AG09319 (cell line): ENCODE measurements at regions not wholly inside any gene's neighbourhood (a gene's known extent, or its start where the extent isn't known, plus 50 kb on each side); places are given as distances from the start of the nearest gene placed in this dataset.
"Not testable (repeated sequence)": the region's sequence is repeated elsewhere in the genome, so short reads cannot be mapped to it uniquely, and the experiment has no call there.

Experiments used
- DNase-seq: peaks from one replicate; pipeline ENCODE4 v3.0.0-alpha.2; 2010; ENCODE audit warnings: low read depth; ENCODE audit errors: extremely low read depth
- TF ChIP-seq, protein P1 (sequence below): IDR thresholded peaks from 2 replicates; pipeline ENCODE4 v1.5.1; 2011; ENCODE audit warnings: low read depth, mild to moderate bottlenecking, inconsistent platforms, low read length, moderate library complexity

DNA sequence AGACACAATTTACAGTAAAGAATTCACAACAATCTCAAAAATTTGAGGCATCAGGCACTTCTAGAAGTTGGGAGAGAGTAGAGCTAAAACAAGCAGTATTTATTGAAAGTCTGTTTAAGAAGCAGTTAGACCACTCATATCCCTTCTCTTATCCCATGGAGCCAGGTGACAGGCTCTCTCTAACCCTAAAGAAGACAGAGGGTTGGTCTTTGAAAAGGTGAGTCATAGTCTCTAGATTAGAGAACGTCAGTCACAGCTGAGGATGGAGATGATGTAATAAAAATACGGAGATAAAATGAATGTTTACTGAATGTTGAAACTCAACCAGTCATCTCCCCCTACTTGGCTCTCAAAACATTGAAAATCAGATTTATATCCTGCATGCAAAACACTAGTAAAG is 223.8 kb downstream of the CHIC2 start:
- TF ChIP-seq, protein P1, sequence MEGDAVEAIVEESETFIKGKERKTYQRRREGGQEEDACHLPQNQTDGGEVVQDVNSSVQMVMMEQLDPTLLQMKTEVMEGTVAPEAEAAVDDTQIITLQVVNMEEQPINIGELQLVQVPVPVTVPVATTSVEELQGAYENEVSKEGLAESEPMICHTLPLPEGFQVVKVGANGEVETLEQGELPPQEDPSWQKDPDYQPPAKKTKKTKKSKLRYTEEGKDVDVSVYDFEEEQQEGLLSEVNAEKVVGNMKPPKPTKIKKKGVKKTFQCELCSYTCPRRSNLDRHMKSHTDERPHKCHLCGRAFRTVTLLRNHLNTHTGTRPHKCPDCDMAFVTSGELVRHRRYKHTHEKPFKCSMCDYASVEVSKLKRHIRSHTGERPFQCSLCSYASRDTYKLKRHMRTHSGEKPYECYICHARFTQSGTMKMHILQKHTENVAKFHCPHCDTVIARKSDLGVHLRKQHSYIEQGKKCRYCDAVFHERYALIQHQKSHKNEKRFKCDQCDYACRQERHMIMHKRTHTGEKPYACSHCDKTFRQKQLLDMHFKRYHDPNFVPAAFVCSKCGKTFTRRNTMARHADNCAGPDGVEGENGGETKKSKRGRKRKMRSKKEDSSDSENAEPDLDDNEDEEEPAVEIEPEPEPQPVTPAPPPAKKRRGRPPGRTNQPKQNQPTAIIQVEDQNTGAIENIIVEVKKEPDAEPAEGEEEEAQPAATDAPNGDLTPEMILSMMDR = no peak
- no peak for DNase-seq

DNA sequence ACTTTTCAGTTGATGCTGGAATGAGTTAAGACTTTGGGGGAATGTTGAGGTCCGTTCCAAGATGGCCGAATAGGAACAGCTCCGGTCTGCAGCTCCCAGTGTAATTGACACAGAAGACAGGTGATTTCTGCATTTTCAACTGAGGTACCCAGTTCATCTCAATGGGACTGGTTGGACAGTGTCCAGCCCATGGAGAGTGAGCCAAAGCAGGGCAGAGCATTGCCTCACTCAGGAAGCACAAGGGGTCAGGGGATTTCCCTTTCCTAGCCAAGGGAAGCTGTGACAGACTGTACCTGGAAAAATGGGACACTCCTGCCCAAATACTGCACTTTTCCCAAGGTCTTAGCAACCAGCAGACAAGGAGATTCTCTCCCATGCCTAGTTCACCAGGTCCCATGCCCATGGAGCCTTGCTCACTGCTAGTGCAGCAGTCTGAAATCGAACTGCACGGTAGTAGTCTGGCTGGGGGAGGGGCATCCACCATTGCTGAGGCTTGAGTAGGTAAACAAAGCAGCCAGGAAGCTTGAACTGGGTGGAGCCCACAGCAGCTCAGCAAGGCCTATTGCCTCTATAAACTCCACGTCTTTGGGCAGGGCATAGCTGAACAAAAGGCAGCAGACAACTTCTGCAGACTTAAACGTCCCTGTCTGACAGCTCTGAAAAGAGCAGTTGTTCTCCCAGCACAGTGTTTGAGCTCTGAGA is 231.0 kb downstream of the CHIC2 start:
- not testable (repeated sequence) for DNase-seq

DNA sequence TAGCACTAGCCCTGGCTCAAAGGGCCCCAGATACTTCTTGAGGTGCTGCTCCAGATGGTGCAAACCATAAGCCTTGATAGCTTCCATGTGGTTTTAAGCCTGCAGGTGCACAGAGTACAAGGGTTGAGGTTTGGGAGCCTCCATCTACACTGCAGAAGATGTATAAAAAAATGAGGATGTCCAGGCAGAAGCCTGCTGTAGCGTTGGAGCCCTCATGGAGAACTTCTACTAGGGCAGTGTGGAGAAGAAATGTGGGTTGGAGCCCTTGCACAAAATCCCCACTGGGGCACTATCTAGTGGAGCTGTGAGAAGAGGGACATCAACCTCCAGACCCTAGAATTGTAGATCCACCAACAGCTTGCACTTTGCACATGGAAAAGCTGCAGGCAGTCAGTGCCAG is 231.9 kb downstream of the CHIC2 start:
- DNase-seq = no peak
- TF ChIP-seq, protein P1 = no peak

DNA sequence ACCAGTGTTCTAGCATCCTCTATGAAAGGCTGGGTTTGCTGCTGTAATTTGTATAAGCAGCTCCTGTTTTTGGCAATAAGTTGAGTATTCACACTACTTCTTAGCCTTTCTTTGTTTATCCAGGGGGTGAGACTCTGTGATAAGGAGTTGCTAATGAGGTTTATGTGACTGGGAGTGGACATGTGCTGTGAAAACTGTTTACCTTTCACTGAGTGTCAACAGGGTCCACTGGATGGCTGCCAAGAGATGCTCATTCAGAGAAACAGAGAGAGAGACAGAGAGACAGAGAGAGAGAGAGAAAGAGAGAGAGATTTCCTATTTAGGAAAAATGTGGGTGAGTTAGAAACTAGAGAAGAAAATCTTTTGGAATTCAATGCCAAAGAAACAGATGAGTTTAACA is 233.9 kb downstream of the CHIC2 start:
- no peak for DNase-seq
- TF ChIP-seq, protein P1 = no peak

DNA sequence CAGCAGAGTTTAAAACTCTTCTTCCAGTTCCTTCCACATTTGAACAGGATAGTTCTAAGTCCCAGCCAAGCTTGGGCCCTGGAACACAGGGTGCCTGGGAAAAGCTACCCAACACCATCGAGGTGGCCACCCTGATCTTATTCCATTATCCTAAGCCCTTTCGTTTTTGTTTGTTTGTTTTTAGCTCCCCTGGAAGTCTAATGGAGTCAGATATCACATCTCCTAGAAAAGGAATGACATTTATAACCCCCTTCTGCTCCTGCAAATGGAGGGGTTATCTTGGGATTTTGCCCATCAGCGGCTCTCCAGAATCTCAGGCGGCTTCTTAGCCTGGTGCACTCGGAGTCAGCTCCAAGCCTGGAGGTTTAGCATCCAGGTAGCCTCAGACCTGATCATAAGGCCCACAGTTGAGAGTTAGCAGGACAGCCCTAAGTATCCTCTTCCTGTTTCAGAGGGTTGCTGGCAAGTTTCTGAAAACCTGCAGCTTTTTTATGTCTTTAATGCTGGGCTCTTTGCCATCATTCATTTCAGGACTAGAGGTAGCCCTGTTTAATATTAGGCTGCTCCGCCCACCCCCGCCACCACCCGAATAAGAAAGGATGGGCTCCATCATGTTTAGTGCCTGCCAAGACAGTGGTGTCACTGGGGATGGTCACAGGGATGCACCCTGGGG is 230.0 kb upstream of the LNX1 start:
- TF ChIP-seq, protein P1 = no peak
- DNase-seq = no peak

GRCh38 chr4:53818104-53818503 is 226.8 kb upstream of the LNX1 start:
- TF ChIP-seq, protein P1 = no peak
- DNase-seq = peak; percentile 44

- DNase-seq = no peak
- TF ChIP-seq, protein P1 = no peak
These were observed 225.3 kb upstream of the LNX1 start for GRCh38 chr4:53816561-53816960.
